ENCODE measurements at regions not wholly inside any gene's neighbourhood (a gene's known extent, or its start where the extent isn't known, plus 50 kb on each side); places are given as distances from the start of the nearest gene placed in this dataset.

GRCh38 chr3:147875498-147875897 is 466.3 kb downstream of the ZIC1 start:
- TF ChIP-seq, protein P1, sequence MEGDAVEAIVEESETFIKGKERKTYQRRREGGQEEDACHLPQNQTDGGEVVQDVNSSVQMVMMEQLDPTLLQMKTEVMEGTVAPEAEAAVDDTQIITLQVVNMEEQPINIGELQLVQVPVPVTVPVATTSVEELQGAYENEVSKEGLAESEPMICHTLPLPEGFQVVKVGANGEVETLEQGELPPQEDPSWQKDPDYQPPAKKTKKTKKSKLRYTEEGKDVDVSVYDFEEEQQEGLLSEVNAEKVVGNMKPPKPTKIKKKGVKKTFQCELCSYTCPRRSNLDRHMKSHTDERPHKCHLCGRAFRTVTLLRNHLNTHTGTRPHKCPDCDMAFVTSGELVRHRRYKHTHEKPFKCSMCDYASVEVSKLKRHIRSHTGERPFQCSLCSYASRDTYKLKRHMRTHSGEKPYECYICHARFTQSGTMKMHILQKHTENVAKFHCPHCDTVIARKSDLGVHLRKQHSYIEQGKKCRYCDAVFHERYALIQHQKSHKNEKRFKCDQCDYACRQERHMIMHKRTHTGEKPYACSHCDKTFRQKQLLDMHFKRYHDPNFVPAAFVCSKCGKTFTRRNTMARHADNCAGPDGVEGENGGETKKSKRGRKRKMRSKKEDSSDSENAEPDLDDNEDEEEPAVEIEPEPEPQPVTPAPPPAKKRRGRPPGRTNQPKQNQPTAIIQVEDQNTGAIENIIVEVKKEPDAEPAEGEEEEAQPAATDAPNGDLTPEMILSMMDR (IDR thresholded peaks at IDR 0.05), result no peak
- TF ChIP-seq POLR2AphosphoS5 (IDR thresholded peaks at IDR 0.05), result no peak

Data from breast epithelium (tissue), 3 donors.